GM23248 (cell line): ENCODE measurements at regions not wholly inside any gene's neighbourhood (a gene's known extent, or its start where the extent isn't known, plus 50 kb on each side); places are given as distances from the start of the nearest gene placed in this dataset.

Experiments used
- EZH2 ChIP-seq: fragments of 200-600 bp; sonication (generic); IDR thresholded peaks from 2 replicates; pipeline ENCODE4 v1.6.1; 2018; ENCODE audit warnings: antibody characterized with exemption, mild to moderate bottlenecking; ENCODE audit not compliant: insufficient read depth, poor library complexity, severe bottlenecking
- EZH2phosphoT487 ChIP-seq: fragments of 200-600 bp; sonication (generic); IDR thresholded peaks from 2 replicates; pipeline ENCODE4 v1.6.1; 2018; ENCODE audit warnings: antibody characterized with exemption, moderate library complexity, mild to moderate bottlenecking, low read depth; ENCODE audit not compliant: insufficient read depth

DNA sequence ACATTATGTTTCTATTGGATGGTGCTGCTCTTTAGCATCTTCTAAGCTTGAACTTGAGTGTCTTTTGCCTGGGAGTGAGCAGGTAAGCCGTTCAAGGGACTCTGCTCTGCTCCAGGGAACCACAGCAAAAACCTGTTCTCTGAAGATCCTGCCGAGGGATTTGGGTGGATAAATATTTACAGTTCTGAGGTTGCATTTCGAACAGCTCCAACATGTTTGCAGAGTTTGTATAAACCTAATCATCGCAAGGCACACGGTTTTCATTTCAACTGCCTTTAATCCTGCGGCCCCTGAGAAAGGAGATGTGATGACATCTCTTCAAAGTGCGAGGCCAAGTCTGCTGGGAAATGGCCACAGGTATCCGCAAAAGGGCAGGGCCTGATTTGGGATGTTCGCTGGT lies 293.4 kb downstream of the TFAP2C start:
- TF ChIP-seq EZH2 (no peak), EZH2phosphoT487 (no peak)
